ENCODE measurements at regions not wholly inside any gene's neighbourhood (a gene's known extent, or its start where the extent isn't known, plus 50 kb on each side); places are given as distances from the start of the nearest gene placed in this dataset.

DNA sequence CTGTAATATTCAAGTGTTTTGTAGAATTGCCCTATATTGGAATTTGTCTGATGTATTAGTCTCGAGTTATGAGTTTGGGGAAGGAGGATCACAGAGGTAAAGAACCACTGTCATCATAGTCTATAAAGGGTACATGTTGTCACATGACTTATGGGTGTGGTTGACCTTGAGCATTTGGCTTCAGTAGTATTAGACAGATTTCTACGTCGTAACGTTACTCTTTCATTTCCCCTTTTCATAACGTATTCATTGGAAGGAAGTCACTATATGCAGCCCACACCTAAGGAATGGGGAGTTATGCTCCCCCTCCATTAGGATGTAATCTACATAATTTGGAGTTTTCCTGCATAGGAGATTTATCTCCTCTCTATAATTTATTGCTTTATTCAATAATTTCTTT is 110.1 kb upstream of the VAV3 start:
- no peaks in the 10 kb centered on the region for H3K4me1 ChIP-seq (replicated peaks in 1 of 4; ENCODE audit: control insufficient read depth in 3 of 4, insufficient read depth in 4 of 4, low read length in 3 of 4)
- ChIA-PET CTCF (ENCODE audit: partially characterized antibody) (no interaction called here), POLR2A (ENCODE audit: partially characterized antibody) (no interaction called here)
- H3K14ac ChIP-seq (ENCODE audit: insufficient read length), result no peak overlapping the region
- no peak overlapping the region for H2BK20ac ChIP-seq (ENCODE audit: low read length)
- H2BK120ac ChIP-seq (replicated peaks; ENCODE audit: low read depth, low read length), result no peak overlapping the region
- H3K18ac ChIP-seq (ENCODE audit: extremely low read depth, low read length), result no peak overlapping the region
- H3K4me3 ChIP-seq (ENCODE audit: extremely low read depth in 1 of 4, insufficient read depth in 2 of 4, low read depth in 3 of 4, low read length in 4 of 4), result no peak overlapping the region
- no peak overlapping the region for H3K27ac ChIP-seq (ENCODE audit: low read depth, low read length)
- no peaks in the 10 kb centered on the region for H3K23me2 ChIP-seq (ENCODE audit: low read depth, low read length)
- no peak overlapping the region for H2BK5ac ChIP-seq (ENCODE audit: low read depth, low read length)
- no peaks in the 10 kb centered on the region for H3K27me3 ChIP-seq (replicated peaks in 1 of 4; ENCODE audit: control insufficient read depth in 3 of 4, extremely low read depth in 1 of 4, insufficient read depth in 3 of 4, low read length in 3 of 4)
- no peak overlapping the region for H3K4me2 ChIP-seq (ENCODE audit: insufficient read depth in 1 of 2, low read depth in 2 of 2, low read length in 2 of 2)
- no peaks in the 10 kb centered on the region for H3K79me1 ChIP-seq (ENCODE audit: low read depth, low read length)
- H2AFZ ChIP-seq (ENCODE audit: low read length), result no peak overlapping the region
- no peak overlapping the region for H4K91ac ChIP-seq (replicated peaks; ENCODE audit: insufficient read length, low read length)
- H3K4ac ChIP-seq (replicated peaks; ENCODE audit: insufficient read length, low read depth, low read length), result no peak overlapping the region
- no peak overlapping the region for H4K8ac ChIP-seq (ENCODE audit: extremely low read depth, insufficient read depth, low read length)
- H3K79me2 ChIP-seq (ENCODE audit: control insufficient read depth in 1 of 2, insufficient read depth in 2 of 2, low read length in 2 of 2), result no peaks in the 10 kb centered on the region
- DNase-seq (ENCODE audit: low read depth in 1 of 2, low spot score in 2 of 2) (no peak), FAIRE-seq (no peak)
- H4K5ac ChIP-seq (ENCODE audit: insufficient read length, low read depth, low read length), result no peak overlapping the region
- H3K56ac ChIP-seq (replicated peaks; ENCODE audit: insufficient read length, low read depth, low read length), result no peak overlapping the region
- H2BK15ac ChIP-seq (ENCODE audit: low read length), result no peak overlapping the region
- TF ChIP-seq TCF12 (IDR thresholded peaks at IDR 0.05; ENCODE audit: low read depth, low read length) (no peak), NRF1 (IDR thresholded peaks at IDR 0.05; ENCODE audit: low read depth, low read length) (no peak), RFX5 (IDR thresholded peaks at IDR 0.05; ENCODE audit: borderline replicate concordance, low read depth, low read length) (no peak), EP300 (IDR thresholded peaks at IDR 0.05; ENCODE audit: borderline replicate concordance in 1 of 2, low read depth in 2 of 2, low read length in 2 of 2) (no peak), KDM4A (IDR thresholded peaks at IDR 0.05; ENCODE audit: low read depth, low read length, severe bottlenecking) (no peak), FOSL1 (IDR thresholded peaks at IDR 0.05; ENCODE audit: insufficient read depth, low read depth, low read length) (no peak), CBX5 (IDR thresholded peaks at IDR 0.05; ENCODE audit: low read depth, low read length) (no peak), MAX (IDR thresholded peaks at IDR 0.05) (no peak)
- no peak overlapping the region for H3K23ac ChIP-seq (ENCODE audit: insufficient read length)
- 86% methylated on average over 5 of the region's 5 CpGs; no CpG with 5 or more reads in 1 of the 2 experiments for WGBS, 2 experiments (ENCODE audit: extremely low coverage in 1 of 2, insufficient coverage in 1 of 2, insufficient read length in 1 of 2, insufficient replicate concordance in 2 of 2, low coverage in 1 of 2, low lambda C conversion rate in 2 of 2, missing lambda C conversion rate in 1 of 2)
- H3K36me3 ChIP-seq (ENCODE audit: control insufficient read depth in 2 of 4, insufficient read depth in 4 of 4, low read length in 3 of 4), result no peaks in the 10 kb centered on the region
- no peak overlapping the region for H2BK12ac ChIP-seq (ENCODE audit: low read depth, low read length)
- no peaks in the 10 kb centered on the region for H4K20me1 ChIP-seq (replicated peaks in 1 of 2; ENCODE audit: control insufficient read depth in 1 of 2, insufficient read depth in 2 of 2, low read length in 2 of 2)
- no peak overlapping the region for H2AK5ac ChIP-seq (ENCODE audit: low read depth, low read length)
- no peaks in the 10 kb centered on the region for H3K9me3 ChIP-seq (ENCODE audit: insufficient read depth in 2 of 2, low read depth in 1 of 2, low read length in 1 of 2)
- no peak overlapping the region for H3K9ac ChIP-seq (replicated peaks in 1 of 4; ENCODE audit: extremely low read depth in 1 of 4, low read depth in 3 of 4, low read length in 3 of 4)
